ENCODE measurements at regions not wholly inside any gene's neighbourhood (a gene's known extent, or its start where the extent isn't known, plus 50 kb on each side); places are given as distances from the start of the nearest gene placed in this dataset.

- POLR2A ChIA-PET: no interaction called here
- no peak for TF ChIP-seq ZNF596 (tag by site-specific recombination; IDR thresholded peaks at IDR 0.05)
- TF ChIP-seq ATF2 (tag by site-specific recombination; IDR thresholded peaks at IDR 0.05; ENCODE audit: low read depth): no peak
- no peak for TF ChIP-seq ZNF311 (tag by site-specific recombination; IDR thresholded peaks at IDR 0.05; ENCODE audit: borderline replicate concordance)
- TF ChIP-seq HOXD13 (CRISPR knock-in tag; IDR thresholded peaks at IDR 0.05; ENCODE audit: borderline replicate concordance): no peak
- no peak for TF ChIP-seq ZNF580 (tag by site-specific recombination; IDR thresholded peaks at IDR 0.05)
- no peak for TF ChIP-seq SP3 (tag by site-specific recombination; IDR thresholded peaks at IDR 0.05)
- CTCF ChIA-PET: no interaction called here
- Histone ChIP-seq H3K27ac (ENCODE audit: extremely low read depth, low read depth, low read length) (no peak overlapping the region), H3K4me1 (ENCODE audit: control insufficient read depth, insufficient read depth, low read length) (no peaks in the 10 kb centered on the region), H3K4me3 (ENCODE audit: low read depth, low read length) (no peak overlapping the region), H3K36me3 (ENCODE audit: control insufficient read depth in 2 of 2, insufficient read depth in 1 of 2, low read length in 2 of 2) (no peaks in the 10 kb centered on the region), H3K9me3 (ENCODE audit: control insufficient read depth, insufficient read depth, low read depth, low read length) (no peaks in the 10 kb centered on the region)
Measured at GRCh38 chr14:48584031-48584430, 908.6 kb upstream of the MDGA2 start.

- TF ChIP-seq ZNF169 (tag by site-specific recombination; IDR thresholded peaks at IDR 0.05) (no peak), ZNF776 (tag by site-specific recombination; IDR thresholded peaks at IDR 0.05; ENCODE audit: borderline replicate concordance) (no peak), ZNF664 (tag by site-specific recombination; IDR thresholded peaks at IDR 0.05) (no peak), KLF10 (tag by site-specific recombination; IDR thresholded peaks at IDR 0.05) (no peak), ZNF449 (tag by site-specific recombination; IDR thresholded peaks at IDR 0.05) (no peak), SCRT2 (tag by site-specific recombination; IDR thresholded peaks at IDR 0.05) (no peak), ZNF514 (tag by site-specific recombination; IDR thresholded peaks at IDR 0.05) (no peak), IKZF3 (tag by site-specific recombination; IDR thresholded peaks at IDR 0.05) (no peak)
- Histone ChIP-seq H3K9me3 (ENCODE audit: control insufficient read depth, insufficient read depth, low read depth, low read length) (no peaks in the 10 kb centered on the region), H3K36me3 (ENCODE audit: control insufficient read depth in 2 of 2, insufficient read depth in 1 of 2, low read length in 2 of 2) (no peaks in the 10 kb centered on the region), H3K4me1 (ENCODE audit: control insufficient read depth, insufficient read depth, low read length) (no peaks in the 10 kb centered on the region), H3K4me3 (ENCODE audit: low read depth, low read length) (no peak overlapping the region), H3K27ac (ENCODE audit: extremely low read depth, low read depth, low read length) (no peak overlapping the region)
- CTCF ChIA-PET: no interaction called here
- POLR2A ChIA-PET: no interaction called here
Measured at GRCh38 chr14:48582938-48583337, 907.5 kb upstream of the MDGA2 start.

GRCh38 chr14:48580692-48581091 is 905.3 kb upstream of the MDGA2 start:
- Histone ChIP-seq H3K4me1 (ENCODE audit: control insufficient read depth, insufficient read depth, low read length) (no peaks in the 10 kb centered on the region), H3K9me3 (ENCODE audit: control insufficient read depth, insufficient read depth, low read depth, low read length) (no peaks in the 10 kb centered on the region), H3K27ac (ENCODE audit: extremely low read depth, low read depth, low read length) (no peak overlapping the region), H3K36me3 (ENCODE audit: control insufficient read depth in 2 of 2, insufficient read depth in 1 of 2, low read length in 2 of 2) (no peaks in the 10 kb centered on the region), H3K4me3 (ENCODE audit: low read depth, low read length) (no peak overlapping the region)
- ChIA-PET POLR2A (no interaction called here), CTCF (no interaction called here)
- TF ChIP-seq GLI2 (tag by site-specific recombination; IDR thresholded peaks at IDR 0.05; ENCODE audit: borderline replicate concordance, low read depth) (no peak), CTCF (tag by site-specific recombination; IDR thresholded peaks at IDR 0.05) (no peak), ZNF211 (tag by site-specific recombination; IDR thresholded peaks at IDR 0.05; ENCODE audit: low read depth) (no peak)
